RWPE2 (cell line): ENCODE measurements at regions not wholly inside any gene's neighbourhood (a gene's known extent, or its start where the extent isn't known, plus 50 kb on each side); places are given as distances from the start of the nearest gene placed in this dataset.

Experiments used
- ATAC-seq: fragments of 200-7000 bp; cut with Tn5 transposase; 3 replicates; pipeline ENCODE4 v1.9.1; 2021; ENCODE audit warnings: low read depth
- DNase-seq: peaks from one replicate; pipeline ENCODE4 v3.0.0-alpha.2; 2020; ENCODE audit warnings: low spot score
- H3K27ac ChIP-seq: fragments of 450-650 bp; 2 replicates; pipeline ENCODE4 v1.5.1; 2017; ENCODE audit warnings: mild to moderate bottlenecking; ENCODE audit not compliant: poor library complexity, severe bottlenecking
- H3K27me3 ChIP-seq: fragments of 250-450 bp; sonication (Bioruptor Pico); 2 replicates; pipeline ENCODE4 v1.5.1; 2021; ENCODE audit warnings: mild to moderate bottlenecking, moderate library complexity; ENCODE audit not compliant: insufficient read depth, poor library complexity, severe bottlenecking
- H3K36me3 ChIP-seq: fragments of 250-450 bp; sonication (Bioruptor Pico); 2 replicates; pipeline ENCODE4 v1.5.1; 2020; ENCODE audit warnings: low read depth, mild to moderate bottlenecking, moderate library complexity
- H3K4me1 ChIP-seq: fragments of 250-450 bp; sonication (Bioruptor Pico); 2 replicates; pipeline ENCODE4 v1.5.1; 2021; ENCODE audit warnings: mild to moderate bottlenecking, moderate library complexity; ENCODE audit not compliant: insufficient read depth, poor library complexity, severe bottlenecking
- H3K4me3 ChIP-seq: fragments of 250-450 bp; sonication (Bioruptor Pico); 2 replicates; pipeline ENCODE4 v1.5.1; 2021; ENCODE audit warnings: mild to moderate bottlenecking, moderate library complexity; ENCODE audit not compliant: severe bottlenecking
- H3K9me3 ChIP-seq: fragments of 250-450 bp; sonication (Bioruptor Pico); 2 replicates; pipeline ENCODE4 v1.5.1; 2021; ENCODE audit warnings: mild to moderate bottlenecking, moderate library complexity; ENCODE audit not compliant: severe bottlenecking
- TF ChIP-seq, protein P1 (sequence below): fragments of 450-650 bp; IDR thresholded peaks from one replicate; pipeline ENCODE4 v1.5.1; 2017; ENCODE audit warnings: mild to moderate bottlenecking, moderate library complexity; ENCODE audit not compliant: poor library complexity, severe bottlenecking

DNA sequence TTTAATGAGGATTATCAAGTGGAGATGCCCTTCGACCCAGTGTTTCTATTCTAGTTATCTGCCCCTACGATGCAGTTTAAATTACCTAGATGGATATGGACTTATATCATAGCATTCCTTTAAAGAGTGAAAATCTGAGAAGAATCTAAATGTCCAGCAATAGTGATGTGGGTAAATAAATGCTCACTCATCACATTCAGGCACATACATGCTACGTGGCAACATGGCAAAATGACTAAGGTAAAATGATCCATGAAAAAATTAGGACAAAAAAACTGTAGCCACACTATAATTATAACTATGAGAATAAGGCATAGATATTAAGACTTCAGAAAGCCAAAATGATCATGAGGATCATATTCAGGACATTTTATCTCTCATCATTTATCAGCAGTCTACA is 82.4 kb upstream of the PDE1C start:
- ATAC-seq, result no peak
- Histone ChIP-seq H3K4me1 (no peaks in the 10 kb centered on the region), H3K27me3 (peaks cover 4% of the 10 kb centered on the region), H3K36me3 (no peaks in the 10 kb centered on the region), H3K4me3 (no peak overlapping the region), H3K9me3 (no peaks in the 10 kb centered on the region), H3K27ac (no peak overlapping the region)
- no peak for DNase-seq
- TF ChIP-seq, protein P1, sequence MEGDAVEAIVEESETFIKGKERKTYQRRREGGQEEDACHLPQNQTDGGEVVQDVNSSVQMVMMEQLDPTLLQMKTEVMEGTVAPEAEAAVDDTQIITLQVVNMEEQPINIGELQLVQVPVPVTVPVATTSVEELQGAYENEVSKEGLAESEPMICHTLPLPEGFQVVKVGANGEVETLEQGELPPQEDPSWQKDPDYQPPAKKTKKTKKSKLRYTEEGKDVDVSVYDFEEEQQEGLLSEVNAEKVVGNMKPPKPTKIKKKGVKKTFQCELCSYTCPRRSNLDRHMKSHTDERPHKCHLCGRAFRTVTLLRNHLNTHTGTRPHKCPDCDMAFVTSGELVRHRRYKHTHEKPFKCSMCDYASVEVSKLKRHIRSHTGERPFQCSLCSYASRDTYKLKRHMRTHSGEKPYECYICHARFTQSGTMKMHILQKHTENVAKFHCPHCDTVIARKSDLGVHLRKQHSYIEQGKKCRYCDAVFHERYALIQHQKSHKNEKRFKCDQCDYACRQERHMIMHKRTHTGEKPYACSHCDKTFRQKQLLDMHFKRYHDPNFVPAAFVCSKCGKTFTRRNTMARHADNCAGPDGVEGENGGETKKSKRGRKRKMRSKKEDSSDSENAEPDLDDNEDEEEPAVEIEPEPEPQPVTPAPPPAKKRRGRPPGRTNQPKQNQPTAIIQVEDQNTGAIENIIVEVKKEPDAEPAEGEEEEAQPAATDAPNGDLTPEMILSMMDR, result no peak

DNA sequence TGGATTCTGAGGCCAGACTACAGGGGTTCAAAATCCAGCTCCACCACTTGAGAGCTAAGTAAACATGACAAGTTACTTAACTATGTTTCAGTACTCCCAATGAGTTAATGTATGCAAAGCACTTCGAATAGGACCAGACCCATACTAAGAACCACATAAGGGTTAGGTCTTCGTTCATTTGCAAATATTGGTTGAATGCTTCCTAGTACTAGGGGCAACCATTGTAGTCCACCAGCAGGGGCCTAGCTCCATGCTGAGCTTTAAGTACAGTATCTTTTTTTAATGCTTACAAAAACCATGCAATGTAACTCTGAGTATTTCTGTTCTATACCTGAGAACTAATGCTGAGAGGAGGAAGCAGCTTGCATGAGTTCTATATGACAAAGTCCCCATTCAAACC is 80.4 kb upstream of the PDE1C start:
- H3K27me3 ChIP-seq, result peaks cover 4% of the 10 kb centered on the region
- ATAC-seq (no peak), DNase-seq (no peak)
- H3K27ac ChIP-seq, result no peak overlapping the region
- no peaks in the 10 kb centered on the region for H3K4me1 ChIP-seq
- TF ChIP-seq, protein P1, result no peak
- H3K9me3 ChIP-seq, result no peaks in the 10 kb centered on the region
- no peaks in the 10 kb centered on the region for H3K36me3 ChIP-seq
- H3K4me3 ChIP-seq, result no peak overlapping the region

DNA sequence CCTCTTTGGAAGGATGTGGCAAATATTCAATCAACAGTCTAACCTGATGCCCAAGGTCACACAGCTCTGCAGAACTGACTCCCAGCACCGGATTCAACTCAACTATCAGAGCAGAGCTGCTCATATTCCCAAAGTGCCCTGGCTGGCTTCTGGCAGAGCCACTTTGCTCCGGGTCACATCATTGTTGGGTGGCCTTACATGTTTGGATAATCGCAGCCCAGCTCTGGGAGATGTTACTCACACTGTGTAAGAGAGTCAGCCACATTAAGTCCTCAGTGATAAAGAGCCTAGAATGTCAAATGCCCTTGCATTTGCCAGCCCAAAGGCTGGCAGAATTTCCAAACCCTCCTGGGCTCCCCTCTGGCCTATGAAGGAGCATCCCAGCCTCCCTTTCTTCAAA is 79.8 kb upstream of the PDE1C start:
- ATAC-seq (no peak), DNase-seq (no peak)
- Histone ChIP-seq H3K27me3 (peaks cover 4% of the 10 kb centered on the region), H3K4me3 (no peak overlapping the region), H3K36me3 (no peaks in the 10 kb centered on the region), H3K27ac (no peak overlapping the region), H3K9me3 (no peaks in the 10 kb centered on the region), H3K4me1 (no peaks in the 10 kb centered on the region)
- TF ChIP-seq, protein P1, result no peak

DNA sequence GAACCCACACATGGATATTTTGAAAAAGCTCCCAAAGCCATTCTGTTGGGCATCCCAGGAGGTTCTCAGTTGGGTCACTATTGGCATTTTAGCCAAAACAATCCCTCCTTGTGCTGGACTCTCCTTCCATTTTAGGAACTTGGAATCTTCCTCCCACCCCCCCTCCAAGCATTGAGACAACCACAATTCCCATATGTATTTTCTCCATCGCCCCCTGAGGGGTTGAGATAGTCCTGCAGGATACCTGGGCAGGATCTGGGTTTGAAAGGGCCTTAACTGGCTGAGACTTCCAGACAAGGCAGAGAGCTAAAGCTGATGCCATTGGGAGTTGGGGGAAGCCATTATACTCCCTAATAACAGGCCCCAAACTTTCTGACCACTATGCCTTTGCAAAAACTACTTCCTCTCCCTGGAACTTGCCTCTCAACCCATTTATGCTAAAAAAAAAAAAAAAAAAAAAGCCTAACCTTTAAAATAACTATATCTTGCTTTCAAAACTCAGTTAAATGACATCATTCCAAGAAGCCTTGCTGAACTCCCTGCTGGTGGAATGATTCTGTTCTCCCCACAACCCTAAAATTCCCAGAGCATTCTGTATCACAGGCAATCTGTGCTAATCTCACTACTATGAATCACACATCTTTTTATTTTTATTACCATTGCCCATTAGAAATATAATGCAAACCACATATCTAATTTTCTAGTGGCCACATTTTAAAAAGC is 77.5 kb upstream of the PDE1C start:
- ATAC-seq, result no peak
- Histone ChIP-seq H3K4me3 (no peak overlapping the region), H3K4me1 (no peaks in the 10 kb centered on the region), H3K9me3 (no peaks in the 10 kb centered on the region), H3K27ac (no peak overlapping the region), H3K36me3 (no peaks in the 10 kb centered on the region), H3K27me3 (peaks cover 4% of the 10 kb centered on the region)
- DNase-seq, result no peak
- TF ChIP-seq, protein P1, result no peak

DNA sequence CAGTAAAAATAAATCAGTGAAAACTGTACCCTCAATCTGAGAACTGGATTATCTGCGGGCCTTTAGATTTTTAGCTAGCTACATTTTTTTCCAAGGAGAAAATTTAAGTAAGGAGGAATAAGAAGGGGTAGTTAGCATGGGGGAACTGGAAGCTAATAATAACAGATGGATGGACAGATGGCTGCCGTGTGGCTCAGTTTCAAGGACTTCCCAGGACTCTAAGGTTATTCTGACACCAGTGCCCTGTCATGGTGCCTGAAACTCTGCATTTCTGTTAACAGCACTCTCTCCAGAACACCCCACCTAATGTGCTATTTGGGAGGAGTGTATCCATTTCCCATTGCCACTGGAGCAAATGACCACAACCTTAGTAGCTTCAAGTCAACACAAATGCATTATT is 75.7 kb upstream of the PDE1C start:
- Histone ChIP-seq H3K27me3 (peaks cover 4% of the 10 kb centered on the region), H3K27ac (no peak overlapping the region), H3K9me3 (no peaks in the 10 kb centered on the region), H3K36me3 (no peaks in the 10 kb centered on the region), H3K4me3 (no peak overlapping the region), H3K4me1 (no peaks in the 10 kb centered on the region)
- DNase-seq (no peak), ATAC-seq (no peak)
- TF ChIP-seq, protein P1, result no peak
